H9 (cell line): ENCODE measurements at regions not wholly inside any gene's neighbourhood (a gene's known extent, or its start where the extent isn't known, plus 50 kb on each side); places are given as distances from the start of the nearest gene placed in this dataset.

Source experiments
- DNase-seq: peaks from one replicate; pipeline ENCODE4 v3.0.0-alpha.2; 2017
- H2AFZ ChIP-seq: one replicate; pipeline ENCODE4 v1.6.1; 2013; ENCODE audit warnings: mild to moderate bottlenecking, low read length, control low read depth, moderate library complexity
- H2AK5ac ChIP-seq: 2 replicates; pipeline ENCODE4 v1.6.1; 2013; ENCODE audit warnings: low read length, control low read depth, mixed read lengths; ENCODE audit not compliant: insufficient read length
- H2BK120ac ChIP-seq: one replicate; pipeline ENCODE4 v1.6.1; 2013; ENCODE audit warnings: low read depth, mild to moderate bottlenecking, low read length, control low read depth, inconsistent platforms; ENCODE audit not compliant: poor library complexity, severe bottlenecking
- H2BK12ac ChIP-seq: 2 replicates; pipeline ENCODE4 v1.6.1; 2013; ENCODE audit warnings: low read length, control low read depth, mixed read lengths, low read depth; ENCODE audit not compliant: insufficient read length
- H2BK15ac ChIP-seq: 2 replicates; pipeline ENCODE4 v1.6.1; 2013; ENCODE audit warnings: low read depth, low read length, control low read depth
- H2BK20ac ChIP-seq: one replicate; pipeline ENCODE4 v1.6.1; 2013; ENCODE audit warnings: low read depth, mild to moderate bottlenecking, low read length, control low read depth, inconsistent platforms; ENCODE audit not compliant: poor library complexity, severe bottlenecking
- H2BK5ac ChIP-seq: 2 replicates; pipeline ENCODE4 v1.6.1; 2013; ENCODE audit warnings: low read length, control low read depth, mixed read lengths; ENCODE audit not compliant: insufficient read length
- H3K14ac ChIP-seq: 2 replicates; pipeline ENCODE4 v1.6.1; 2013; ENCODE audit warnings: low read length, control low read depth; ENCODE audit not compliant: insufficient read depth
- H3K18ac ChIP-seq: 2 replicates; pipeline ENCODE4 v1.6.1; 2013; ENCODE audit warnings: low read depth, mild to moderate bottlenecking, mixed read lengths, low read length, control low read depth; ENCODE audit not compliant: insufficient read length
- H3K23ac ChIP-seq: 2 replicates; pipeline ENCODE4 v1.6.1; 2013; ENCODE audit warnings: low read length, control low read depth, mixed read lengths, low read depth; ENCODE audit not compliant: insufficient read length
- H3K23me2 ChIP-seq: 2 replicates; pipeline ENCODE4 v1.6.1; 2013; ENCODE audit warnings: low read depth, mild to moderate bottlenecking, mixed read lengths, low read length, control low read depth; ENCODE audit not compliant: insufficient read length, poor library complexity, severe bottlenecking
- H3K27ac ChIP-seq: 2 replicates; pipeline ENCODE4 v1.5.1; 2013; ENCODE audit warnings: low read length, control low read depth, mixed read lengths, low read depth; ENCODE audit not compliant: insufficient read length
- H3K27me3 ChIP-seq: 2 replicates; pipeline ENCODE4 v1.6.1; 2013; ENCODE audit warnings: low read length, control low read depth, inconsistent platforms; ENCODE audit not compliant: insufficient read depth
- H3K4ac ChIP-seq: 2 replicates; pipeline ENCODE4 v1.6.1; 2013; ENCODE audit warnings: low read depth, mild to moderate bottlenecking, control low read depth, inconsistent platforms, low read length, moderate library complexity
- H3K4me1 ChIP-seq: 2 replicates; pipeline ENCODE4 v1.6.1; 2013; ENCODE audit warnings: low read length, control low read depth, inconsistent platforms; ENCODE audit not compliant: insufficient read depth
- H3K4me2 ChIP-seq: 2 replicates; pipeline ENCODE4 v1.6.1; 2013; ENCODE audit warnings: low read length, control low read depth, mixed read lengths; ENCODE audit not compliant: insufficient read length, insufficient read depth
- H3K56ac ChIP-seq: 2 replicates; pipeline ENCODE4 v1.6.1; 2013; ENCODE audit warnings: low read depth, mild to moderate bottlenecking, mixed read lengths, low read length, control low read depth; ENCODE audit not compliant: insufficient read length
- H3K79me1 ChIP-seq: 2 replicates; pipeline ENCODE4 v1.6.1; 2013; ENCODE audit warnings: low read depth, mild to moderate bottlenecking, moderate library complexity, low read length, control low read depth, inconsistent platforms; ENCODE audit not compliant: insufficient read depth, poor library complexity, severe bottlenecking
- H3K79me2 ChIP-seq: 2 replicates; pipeline ENCODE4 v1.6.1; 2013; ENCODE audit warnings: low read length, control low read depth, inconsistent platforms; ENCODE audit not compliant: insufficient read depth
- H3K9ac ChIP-seq: 2 replicates; pipeline ENCODE4 v1.6.1; 2013; ENCODE audit warnings: low read length, control low read depth, mixed read lengths; ENCODE audit not compliant: insufficient read length; ENCODE audit errors: extremely low read depth
- H3K9me3 ChIP-seq: one replicate; pipeline ENCODE4 v1.6.1; 2013; ENCODE audit warnings: low read depth, low read length, inconsistent platforms; ENCODE audit not compliant: control insufficient read depth
- H3T11ph ChIP-seq: one replicate; pipeline ENCODE4 v1.6.1; 2013; ENCODE audit warnings: mild to moderate bottlenecking, low read length, control low read depth, inconsistent platforms
- H4K20me1 ChIP-seq: one replicate; pipeline ENCODE4 v1.6.1; 2013; ENCODE audit not compliant: control insufficient read depth, insufficient read length, insufficient read depth
- H4K5ac ChIP-seq: 2 replicates; pipeline ENCODE4 v1.6.1; 2013; ENCODE audit warnings: low read depth, mild to moderate bottlenecking, mixed read lengths, low read length, control low read depth; ENCODE audit not compliant: insufficient read length
- H4K8ac ChIP-seq: replicated peaks from 2 replicates; pipeline ENCODE4 v1.6.1; 2013; ENCODE audit warnings: low read length, control low read depth, mixed read lengths, low read depth; ENCODE audit not compliant: insufficient read length
- H4K91ac ChIP-seq: 2 replicates; pipeline ENCODE4 v1.6.1; 2013; ENCODE audit warnings: low read depth, mild to moderate bottlenecking, moderate library complexity, mixed read lengths, low read length, control low read depth; ENCODE audit not compliant: insufficient read length
- H3K27ac Mint-ChIP-seq, 3 experiments: 2 replicates in 2 of 3; 3 replicates in 1 of 3; pipeline ENCODE4 v1.8.0; 2020 to 2021; ENCODE audit warnings: mixed read lengths in 3 of 3, mild to moderate bottlenecking in 1 of 3, moderate library complexity in 1 of 3
- H3K27me3 Mint-ChIP-seq: 2 replicates; pipeline ENCODE4 v1.8.0; 2021; ENCODE audit warnings: low read depth, mild to moderate bottlenecking, moderate library complexity, mixed read lengths
- H3K36me3 Mint-ChIP-seq, 3 experiments: 2 replicates in 2 of 3; 3 replicates in 1 of 3; pipeline ENCODE4 v1.8.0; 2020 to 2021; ENCODE audit warnings: low read depth in 3 of 3, mixed read lengths in 3 of 3; ENCODE audit not compliant: insufficient read depth in 1 of 3
- H3K4me1 Mint-ChIP-seq, 2 experiments: 2 replicates each; pipeline ENCODE4 v1.8.0; 2020; ENCODE audit warnings: mixed read lengths in 2 of 2
- H3K4me3 Mint-ChIP-seq, 2 experiments: 2 replicates in 1 of 2; 3 replicates in 1 of 2; pipeline ENCODE4 v1.8.0; 2020 to 2021; ENCODE audit warnings: mild to moderate bottlenecking in 2 of 2, mixed read lengths in 2 of 2, moderate library complexity in 1 of 2
- H3K9me3 Mint-ChIP-seq, 2 experiments: 2 replicates in 1 of 2; 3 replicates in 1 of 2; pipeline ENCODE4 v1.8.0; 2020; ENCODE audit warnings: mild to moderate bottlenecking in 2 of 2, mixed read lengths in 2 of 2, moderate library complexity in 1 of 2
- WGBS: extraction: QIAGEN DNeasy Blood & Tissue Kit; methylation state at CpG from one replicate; pipeline ENCODE4 v1.1.7; 2013; ENCODE audit warnings: missing lambda C conversion rate, low lambda C conversion rate, mixed read lengths; ENCODE audit not compliant: insufficient read length; ENCODE audit errors: extremely low coverage; 5-methylcytosine and 5-hydroxymethylcytosine counted together
- TF ChIP-seq, protein P1 (sequence below): fragments of 200-600 bp; sonication (generic); conservative IDR thresholded peaks from 3 replicates; pipeline ENCODE4 v1.8.0; 2021; ENCODE audit warnings: antibody characterized with exemption, mild to moderate bottlenecking

DNA sequence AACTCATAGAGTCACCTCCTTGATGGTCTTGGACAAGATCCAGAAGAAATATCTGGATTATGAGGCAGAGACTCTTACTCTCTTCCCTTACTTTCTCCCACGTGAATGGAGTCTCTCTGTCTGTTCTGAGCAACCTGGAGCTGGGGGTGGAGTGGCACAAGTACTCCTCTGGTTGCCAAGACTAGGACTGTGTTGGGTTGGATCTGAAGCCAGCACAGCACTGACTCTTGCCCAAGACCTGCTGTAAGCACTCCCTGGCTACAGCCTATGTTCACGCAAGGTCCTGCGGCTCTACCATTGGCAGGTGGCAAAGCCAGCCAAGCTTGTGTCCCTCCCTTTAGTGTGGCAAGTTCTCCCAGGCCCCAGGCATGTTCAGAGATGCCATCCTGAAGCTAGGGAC, 488.2 kb upstream of the NRG3 start:
- H3K27ac Mint-ChIP-seq, result 0 out of 7 replicates have a peak overlapping the region, but pooled peaks of 1 of the 3 experiments have one; percentile 41
- no peaks in the 10 kb centered on the region for H3K36me3 Mint-ChIP-seq
- Histone ChIP-seq H4K20me1 (no peaks in the 10 kb centered on the region), H3K4ac (no peak overlapping the region), H3K27ac (no peak overlapping the region), H3K56ac (no peak overlapping the region), H3K27me3 (no peaks in the 10 kb centered on the region), H2BK120ac (no peak overlapping the region), H2BK15ac (no peak overlapping the region), H3K4me1 (no peaks in the 10 kb centered on the region), H2BK12ac (no peak overlapping the region), H3K23ac (no peak overlapping the region), H2BK5ac (no peak overlapping the region), H3K23me2 (no peaks in the 10 kb centered on the region), H3K14ac (no peak overlapping the region), H4K5ac (no peak overlapping the region), H3K9ac (no peak overlapping the region), H2AFZ (no peak overlapping the region), H3K18ac (no peak overlapping the region), H3K79me2 (no peaks in the 10 kb centered on the region), H3K4me2 (no peak overlapping the region), H4K8ac (no peak overlapping the region), H2BK20ac (no peak overlapping the region), H3K79me1 (no peaks in the 10 kb centered on the region), H3T11ph (no peak overlapping the region), H4K91ac (no peak overlapping the region), H2AK5ac (no peak overlapping the region), H3K9me3 (no peaks in the 10 kb centered on the region)
- DNase-seq, result no peak
- H3K4me1 Mint-ChIP-seq, result no peaks in the 10 kb centered on the region
- no CpG with 5 or more reads among the region's 3 CpGs for WGBS
- TF ChIP-seq, protein P1, sequence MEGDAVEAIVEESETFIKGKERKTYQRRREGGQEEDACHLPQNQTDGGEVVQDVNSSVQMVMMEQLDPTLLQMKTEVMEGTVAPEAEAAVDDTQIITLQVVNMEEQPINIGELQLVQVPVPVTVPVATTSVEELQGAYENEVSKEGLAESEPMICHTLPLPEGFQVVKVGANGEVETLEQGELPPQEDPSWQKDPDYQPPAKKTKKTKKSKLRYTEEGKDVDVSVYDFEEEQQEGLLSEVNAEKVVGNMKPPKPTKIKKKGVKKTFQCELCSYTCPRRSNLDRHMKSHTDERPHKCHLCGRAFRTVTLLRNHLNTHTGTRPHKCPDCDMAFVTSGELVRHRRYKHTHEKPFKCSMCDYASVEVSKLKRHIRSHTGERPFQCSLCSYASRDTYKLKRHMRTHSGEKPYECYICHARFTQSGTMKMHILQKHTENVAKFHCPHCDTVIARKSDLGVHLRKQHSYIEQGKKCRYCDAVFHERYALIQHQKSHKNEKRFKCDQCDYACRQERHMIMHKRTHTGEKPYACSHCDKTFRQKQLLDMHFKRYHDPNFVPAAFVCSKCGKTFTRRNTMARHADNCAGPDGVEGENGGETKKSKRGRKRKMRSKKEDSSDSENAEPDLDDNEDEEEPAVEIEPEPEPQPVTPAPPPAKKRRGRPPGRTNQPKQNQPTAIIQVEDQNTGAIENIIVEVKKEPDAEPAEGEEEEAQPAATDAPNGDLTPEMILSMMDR, result no peak
- H3K9me3 Mint-ChIP-seq, result no peaks in the 10 kb centered on the region; a peak in 1 of 5 replicates
- H3K27me3 Mint-ChIP-seq, result no peaks in the 10 kb centered on the region
- H3K4me3 Mint-ChIP-seq, result no peak overlapping the region
